Caco-2 (cell line): ENCODE measurements at regions not wholly inside any gene's neighbourhood (a gene's known extent, or its start where the extent isn't known, plus 50 kb on each side); places are given as distances from the start of the nearest gene placed in this dataset.

Source experiments
- BruUV-seq: library from RNA; stranded (reverse); fragments of 400-500 nt; replicated peaks from 2 replicates; lab custom pipeline; 2021; lab: Mats Ljungman, UMichigan
- CTCF ChIA-PET: fragments of 300-600 bp; sonication (Branson Sonifier 250); formaldehyde crosslinking; loops from one replicate; lab custom pipeline; 2022; ENCODE audit warnings: antibody characterized with exemption; lab: Charles Lee
- POLR2A ChIA-PET: fragments of 300-600 bp; sonication (Branson Sonifier 250); formaldehyde crosslinking; loops from one replicate; lab custom pipeline; 2022; ENCODE audit warnings: antibody characterized with exemption; lab: Charles Lee
- DNase-seq, 2 experiments: peaks; one replicate each; pipeline versions ENCODE4 v3.0.0 to v3.0.0-alpha.2; 2020 to 2022
- H3K27me3 ChIP-seq: replicated peaks from 2 replicates; pipeline ENCODE4 v1.6.0; 2011; ENCODE audit warnings: low read length; ENCODE audit not compliant: control insufficient read depth, insufficient read depth
- H3K36me3 ChIP-seq: 2 replicates; pipeline ENCODE4 v1.5.1; 2011; ENCODE audit warnings: low read length; ENCODE audit not compliant: control insufficient read depth, insufficient read depth
- H3K4me1 ChIP-seq: fragments of 250-450 bp; sonication (Bioruptor Pico); 2 replicates; pipeline ENCODE4 v1.5.1; 2020; ENCODE audit warnings: mild to moderate bottlenecking
- H3K4me3 ChIP-seq: 2 replicates; pipeline ENCODE4 v1.5.1; 2011; ENCODE audit warnings: low read depth, mild to moderate bottlenecking, control low read depth, low read length
- H3K9me3 ChIP-seq: fragments of 250-450 bp; sonication (Bioruptor Pico); 2 replicates; pipeline ENCODE4 v1.5.1; 2020; ENCODE audit warnings: mild to moderate bottlenecking, moderate library complexity
- H3K27ac Mint-ChIP-seq: one replicate; pipeline ENCODE4 v1.8.0; 2022; ENCODE audit warnings: mixed read lengths; ENCODE audit not compliant: unreplicated experiment
- H3K27me3 Mint-ChIP-seq: one replicate; pipeline ENCODE4 v1.8.0; 2022; ENCODE audit warnings: mixed read lengths; ENCODE audit not compliant: insufficient read depth, unreplicated experiment
- H3K36me3 Mint-ChIP-seq: one replicate; pipeline ENCODE4 v1.8.0; 2022; ENCODE audit warnings: mild to moderate bottlenecking, mixed read lengths; ENCODE audit not compliant: insufficient read depth, unreplicated experiment
- H3K4me1 Mint-ChIP-seq: one replicate; pipeline ENCODE4 v1.8.0; 2022; ENCODE audit warnings: low read depth, mixed read lengths; ENCODE audit not compliant: unreplicated experiment
- H3K4me3 Mint-ChIP-seq: one replicate; pipeline ENCODE4 v1.8.0; 2022; ENCODE audit warnings: mild to moderate bottlenecking, moderate library complexity, mixed read lengths; ENCODE audit not compliant: unreplicated experiment
- H3K9me3 Mint-ChIP-seq: one replicate; pipeline ENCODE4 v1.8.0; 2022; ENCODE audit warnings: mixed read lengths; ENCODE audit not compliant: unreplicated experiment
- CTCF ChIP-seq, 2 experiments: fragments of 200-600 bp in 1 of 2; IDR thresholded peaks; 1 replicate in 1 of 2; 2 replicates in 1 of 2; pipeline versions ENCODE4 v1.5.1 to v1.8.0; 2011 to 2022; ENCODE audit warnings: antibody characterized with exemption in 1 of 2, control low read depth in 1 of 2, inconsistent platforms in 1 of 2, low read depth in 1 of 2, low read length in 1 of 2, mild to moderate bottlenecking in 1 of 2, moderate library complexity in 1 of 2; ENCODE audit not compliant: insufficient read depth in 1 of 2, severe bottlenecking in 1 of 2, unreplicated experiment in 1 of 2
- intact Hi-C: fragments of 100-400 bp; cut with micrococcal nuclease; formaldehyde crosslinking; loops from one replicate; pipeline ENCODE4 v1.10.0; 2022; ENCODE audit not compliant: unreplicated experiment

GRCh38 chr22:26751217-26751616 lies 93.8 kb downstream of the MIAT start:
- no peak for TF ChIP-seq CTCF (IDR thresholded peaks at IDR 0.05; ENCODE audit: insufficient read depth in 1 of 2, low read depth in 1 of 2, low read length in 1 of 2, severe bottlenecking in 1 of 2, unreplicated experiment in 1 of 2)
- ChIA-PET CTCF (interaction anchor here (0.6 kb wide), 1 partner anchor 546 kb away, joined by 3 read pairs; no protein-coding TSS in a partner anchor), POLR2A (no interaction called here)
- DNase-seq, result no peak
- Mint-ChIP-seq H3K4me1 (no peaks in the 10 kb centered on the region), H3K27me3 (peaks cover 5% of the 10 kb centered on the region), H3K9me3 (no peaks in the 10 kb centered on the region), H3K36me3 (no peaks in the 10 kb centered on the region), H3K4me3 (no peak overlapping the region), H3K27ac (no peak overlapping the region)
- BruUV-seq, result no TSS peak
- H3K27me3 ChIP-seq, result no peaks in the 10 kb centered on the region
- no peak overlapping the region for H3K4me3 ChIP-seq
- H3K4me1 ChIP-seq, result no peaks in the 10 kb centered on the region
- intact Hi-C loops, result loop anchor here (5.0 kb wide), 1 partner anchor 256 kb away; no protein-coding TSS in a partner anchor
- no peaks in the 10 kb centered on the region for H3K36me3 ChIP-seq
- no peaks in the 10 kb centered on the region for H3K9me3 ChIP-seq

- H3K9me3 ChIP-seq, result no peaks in the 10 kb centered on the region; the same call in 1 of the 2 replicates
- H3K4me3 ChIP-seq, result no peak overlapping the region
- Mint-ChIP-seq H3K36me3 (no peaks in the 10 kb centered on the region), H3K27me3 (no peaks in the 10 kb centered on the region), H3K4me1 (no peaks in the 10 kb centered on the region), H3K4me3 (no peak overlapping the region), H3K27ac (no peak overlapping the region), H3K9me3 (no peaks in the 10 kb centered on the region)
- no peaks in the 10 kb centered on the region for H3K36me3 ChIP-seq
- intact Hi-C loops, result loop anchor here (5.0 kb wide), 1 partner anchor 254 kb away; no protein-coding TSS in a partner anchor
- H3K27me3 ChIP-seq, result no peaks in the 10 kb centered on the region
- no peaks in the 10 kb centered on the region for H3K4me1 ChIP-seq
- no TSS peak for BruUV-seq
- no peak for DNase-seq
- ChIA-PET POLR2A (no interaction called here), CTCF (interaction anchor here (0.7 kb wide), 1 partner anchor 1053 kb away, joined by 3 read pairs; no protein-coding TSS in a partner anchor)
- no peak for TF ChIP-seq CTCF (IDR thresholded peaks at IDR 0.05; ENCODE audit: insufficient read depth in 1 of 2, low read depth in 1 of 2, low read length in 1 of 2, severe bottlenecking in 1 of 2, unreplicated experiment in 1 of 2)
Measured at GRCh38 chr22:26753125-26753862, 95.9 kb downstream of the MIAT start.

DNA sequence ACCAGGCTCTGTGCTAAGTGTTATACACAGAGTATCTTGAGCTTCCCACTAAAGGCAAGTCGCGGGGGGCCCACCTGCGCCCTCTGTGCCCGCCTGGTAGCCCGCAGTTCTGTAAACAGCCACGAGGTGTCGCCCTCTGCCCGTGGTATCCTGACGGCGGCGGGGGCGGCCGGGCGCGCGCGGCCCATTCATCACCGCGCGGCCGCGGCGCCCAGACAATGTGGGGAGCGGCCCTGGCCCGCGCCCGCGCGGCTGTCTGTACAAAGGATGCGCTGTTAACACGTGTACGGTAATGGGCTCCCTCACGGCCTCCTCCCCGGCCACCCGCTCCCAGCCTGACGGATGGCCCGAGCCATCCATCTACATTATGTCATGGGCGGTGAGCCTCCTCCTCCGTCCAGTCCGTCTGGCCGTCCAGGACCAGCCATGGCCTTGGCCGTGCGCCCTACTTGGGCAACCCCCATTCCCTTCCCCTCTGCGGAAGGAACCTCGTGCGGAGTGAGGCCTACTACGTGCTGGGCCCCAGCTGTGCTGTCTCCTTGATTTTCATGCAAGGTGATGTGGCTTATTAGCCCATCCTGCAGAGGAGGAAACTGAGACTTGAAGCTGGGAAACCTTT lies 99.4 kb downstream of the MIAT start:
- peak; percentile 55 to 80 for TF ChIP-seq CTCF (IDR thresholded peaks at IDR 0.05; ENCODE audit: insufficient read depth in 1 of 2, low read depth in 1 of 2, low read length in 1 of 2, severe bottlenecking in 1 of 2, unreplicated experiment in 1 of 2)
- Histone ChIP-seq H3K4me3 (no peak overlapping the region), H3K27me3 (no peaks in the 10 kb centered on the region), H3K36me3 (no peaks in the 10 kb centered on the region), H3K4me1 (no peaks in the 10 kb centered on the region), H3K9me3 (no peaks in the 10 kb centered on the region; the same call in 1 of the 2 replicates)
- peak in 1 of 2 experiments; percentile 51 for DNase-seq
- POLR2A ChIA-PET, result no interaction called here
- no TSS peak for BruUV-seq
- Mint-ChIP-seq H3K27me3 (no peaks in the 10 kb centered on the region), H3K9me3 (no peaks in the 10 kb centered on the region), H3K36me3 (no peaks in the 10 kb centered on the region), H3K27ac (no peak overlapping the region), H3K4me1 (no peaks in the 10 kb centered on the region), H3K4me3 (no peak overlapping the region)
- intact Hi-C loops, result no loop called here
- CTCF ChIA-PET, result interaction anchor here (0.7 kb wide), 2 partner anchors 12 to 617 kb away, joined by 3 read pairs; no protein-coding TSS in a partner anchor
